Upper lobe of right lung (tissue), 1 donor: ENCODE measurements at regions not wholly inside any gene's neighbourhood (a gene's known extent, or its start where the extent isn't known, plus 50 kb on each side); places are given as distances from the start of the nearest gene placed in this dataset.

Experiments used
- ATAC-seq: fragments of 200-7000 bp; cut with Tn5 transposase; one replicate; pipeline ENCODE4 v1.9.1; 2020; ENCODE audit warnings: mild to moderate bottlenecking, moderate library complexity
- DNase-seq: peaks from one replicate; pipeline ENCODE4 v3.0.0-alpha.2; 2020
- H3K27ac ChIP-seq: fragments of 200-600 bp; one replicate; pipeline ENCODE4 v1.8.0; 2022
- H3K27me3 ChIP-seq: fragments of 200-600 bp; one replicate; pipeline ENCODE4 v1.8.0; 2022; ENCODE audit warnings: mild to moderate bottlenecking
- H3K36me3 ChIP-seq: fragments of 200-600 bp; one replicate; pipeline ENCODE4 v1.8.0; 2022
- H3K4me1 ChIP-seq: fragments of 200-600 bp; one replicate; pipeline ENCODE4 v1.8.0; 2022
- H3K4me3 ChIP-seq: fragments of 200-600 bp; one replicate; pipeline ENCODE4 v1.8.0; 2022; ENCODE audit warnings: mild to moderate bottlenecking
- H3K9me3 ChIP-seq: fragments of 200-600 bp; one replicate; pipeline ENCODE4 v1.8.0; 2022
- intact Hi-C: fragments of 100-400 bp; cut with DNase I; formaldehyde crosslinking; loops from one replicate; pipeline ENCODE4 v1.11.0; 2022
- TF ChIP-seq, protein P1 (sequence below): fragments of 200-600 bp; IDR thresholded peaks from one replicate; pipeline ENCODE4 v1.8.0; 2022; ENCODE audit warnings: antibody characterized with exemption
- donor health status: DM: no; HTN: yes; CAD: no; lungs with severe emphysema.

DNA sequence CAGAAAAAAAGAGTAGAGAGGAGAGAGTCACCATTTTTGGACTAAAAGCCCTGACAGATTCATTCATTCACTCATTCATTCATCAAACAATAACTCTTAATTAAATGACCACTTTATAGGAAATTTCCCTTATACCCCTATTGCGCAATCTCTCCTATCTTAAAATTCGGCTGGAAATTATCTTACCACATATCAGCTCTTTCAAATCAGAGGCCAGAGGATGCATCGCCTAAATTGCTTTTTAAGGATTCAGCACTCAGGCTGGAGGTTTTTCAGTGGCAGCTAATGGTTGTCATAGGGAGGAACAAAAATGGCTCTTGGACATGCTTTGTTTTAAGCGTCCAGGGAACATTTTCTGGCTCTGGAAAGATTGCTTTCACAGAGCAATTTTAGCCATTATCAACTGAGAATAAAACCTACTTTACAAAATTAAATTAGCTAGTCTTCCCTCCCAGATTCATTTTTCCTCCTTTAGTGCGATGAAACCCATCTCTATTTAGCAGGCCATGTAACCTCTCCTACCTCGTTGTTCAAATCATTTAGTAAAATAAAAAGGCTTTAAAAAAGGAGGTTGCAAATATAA, 115.2 kb downstream of the OLFM4 start:
- no peak overlapping the region for H3K4me3 ChIP-seq
- DNase-seq = no peak
- intact Hi-C loops = no loop called here
- TF ChIP-seq, protein P1, sequence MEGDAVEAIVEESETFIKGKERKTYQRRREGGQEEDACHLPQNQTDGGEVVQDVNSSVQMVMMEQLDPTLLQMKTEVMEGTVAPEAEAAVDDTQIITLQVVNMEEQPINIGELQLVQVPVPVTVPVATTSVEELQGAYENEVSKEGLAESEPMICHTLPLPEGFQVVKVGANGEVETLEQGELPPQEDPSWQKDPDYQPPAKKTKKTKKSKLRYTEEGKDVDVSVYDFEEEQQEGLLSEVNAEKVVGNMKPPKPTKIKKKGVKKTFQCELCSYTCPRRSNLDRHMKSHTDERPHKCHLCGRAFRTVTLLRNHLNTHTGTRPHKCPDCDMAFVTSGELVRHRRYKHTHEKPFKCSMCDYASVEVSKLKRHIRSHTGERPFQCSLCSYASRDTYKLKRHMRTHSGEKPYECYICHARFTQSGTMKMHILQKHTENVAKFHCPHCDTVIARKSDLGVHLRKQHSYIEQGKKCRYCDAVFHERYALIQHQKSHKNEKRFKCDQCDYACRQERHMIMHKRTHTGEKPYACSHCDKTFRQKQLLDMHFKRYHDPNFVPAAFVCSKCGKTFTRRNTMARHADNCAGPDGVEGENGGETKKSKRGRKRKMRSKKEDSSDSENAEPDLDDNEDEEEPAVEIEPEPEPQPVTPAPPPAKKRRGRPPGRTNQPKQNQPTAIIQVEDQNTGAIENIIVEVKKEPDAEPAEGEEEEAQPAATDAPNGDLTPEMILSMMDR = no peak
- no peaks in the 10 kb centered on the region for H3K27me3 ChIP-seq
- no peaks in the 10 kb centered on the region for H3K4me1 ChIP-seq
- no peaks in the 10 kb centered on the region for H3K9me3 ChIP-seq
- no peaks in the 10 kb centered on the region for H3K36me3 ChIP-seq
- no peak for ATAC-seq
- H3K27ac ChIP-seq = no peak overlapping the region

DNA sequence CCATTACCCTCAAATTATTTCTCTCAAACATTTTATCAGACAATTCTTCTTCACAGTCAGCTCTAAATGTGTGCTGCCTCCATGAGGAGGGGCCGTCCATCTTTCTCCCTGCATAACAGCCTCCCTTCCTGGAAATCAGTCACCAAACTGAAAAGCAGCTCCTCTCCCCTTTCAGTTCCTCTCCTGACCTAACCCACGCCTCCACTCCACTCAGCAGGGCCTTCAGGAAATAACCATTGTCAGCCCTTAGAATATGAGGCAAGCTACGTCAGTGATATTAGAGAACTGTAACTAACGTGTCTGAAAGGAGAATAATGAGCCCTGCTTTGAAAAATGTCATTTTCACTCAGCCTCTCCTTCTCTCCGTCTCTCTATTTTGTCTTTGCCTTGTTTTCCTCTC, 116.2 kb downstream of the OLFM4 start:
- Histone ChIP-seq H3K4me3 (no peak overlapping the region), H3K9me3 (no peaks in the 10 kb centered on the region), H3K27ac (no peak overlapping the region), H3K4me1 (no peaks in the 10 kb centered on the region), H3K36me3 (no peaks in the 10 kb centered on the region), H3K27me3 (no peaks in the 10 kb centered on the region)
- DNase-seq (no peak), ATAC-seq (peak; percentile 73)
- TF ChIP-seq, protein P1 = no peak
- intact Hi-C loops = no loop called here

DNA sequence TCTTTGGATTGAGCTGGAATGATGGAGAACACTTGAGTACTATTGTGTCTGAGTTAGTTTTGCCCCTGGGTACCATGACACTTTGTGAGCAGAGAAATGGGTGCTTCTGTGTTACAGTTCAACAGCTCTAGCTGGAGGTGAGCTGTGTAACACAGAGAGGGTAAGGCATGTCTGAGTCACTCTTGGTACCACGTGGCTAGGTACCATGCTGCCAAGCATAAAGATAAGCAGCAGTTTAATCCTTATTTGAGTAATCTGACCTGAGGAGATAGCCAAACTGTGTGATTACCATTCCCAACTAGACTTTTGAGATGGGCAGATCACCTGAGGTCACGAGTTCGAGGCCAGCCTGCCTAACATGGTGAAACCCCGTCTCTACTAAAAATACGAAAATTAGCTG, 122.0 kb downstream of the OLFM4 start:
- no peaks in the 10 kb centered on the region for H3K4me1 ChIP-seq
- H3K4me3 ChIP-seq = no peak overlapping the region
- TF ChIP-seq, protein P1 = no peak
- H3K9me3 ChIP-seq = no peaks in the 10 kb centered on the region
- intact Hi-C loops = no loop called here
- DNase-seq = no peak
- peaks cover 13% of the 10 kb centered on the region for H3K27me3 ChIP-seq
- ATAC-seq = no peak
- H3K36me3 ChIP-seq = no peaks in the 10 kb centered on the region
- no peak overlapping the region for H3K27ac ChIP-seq

DNA sequence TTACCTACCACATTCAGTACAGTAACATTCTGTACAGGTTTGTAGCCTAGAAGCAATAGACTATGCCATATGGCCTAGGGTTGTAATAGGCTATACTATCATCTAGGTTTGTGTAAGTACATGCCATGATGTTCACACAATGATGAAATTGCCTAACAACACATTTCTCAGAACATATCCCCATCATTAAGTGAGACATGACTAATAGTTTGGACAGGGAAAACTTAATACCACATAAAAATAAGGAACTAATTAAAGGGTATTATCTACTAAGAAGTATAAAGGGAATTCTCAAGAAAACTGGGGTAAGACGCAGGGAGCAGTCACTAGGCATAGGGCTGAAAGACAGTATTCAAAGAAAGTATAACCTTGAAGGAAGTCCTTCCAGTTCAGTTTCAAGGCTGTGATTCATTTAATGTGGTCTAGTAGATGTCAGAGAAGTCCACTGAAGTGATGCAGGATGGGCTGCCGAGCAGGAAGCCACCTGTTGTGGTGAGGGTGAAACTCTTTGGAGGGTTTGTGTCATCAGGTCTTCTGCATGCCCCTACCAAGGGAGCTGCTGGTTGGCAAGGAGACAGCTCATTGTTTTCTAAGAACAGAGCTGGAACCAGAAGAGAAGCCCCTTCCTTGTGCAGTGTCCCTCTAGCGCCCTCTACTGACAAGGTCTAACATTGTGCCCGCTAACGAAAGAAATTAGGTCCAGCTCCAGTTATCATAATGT, 122.9 kb downstream of the OLFM4 start:
- ATAC-seq (peak; percentile 80), DNase-seq (no peak)
- no peak overlapping the region for H3K27ac ChIP-seq

DNA sequence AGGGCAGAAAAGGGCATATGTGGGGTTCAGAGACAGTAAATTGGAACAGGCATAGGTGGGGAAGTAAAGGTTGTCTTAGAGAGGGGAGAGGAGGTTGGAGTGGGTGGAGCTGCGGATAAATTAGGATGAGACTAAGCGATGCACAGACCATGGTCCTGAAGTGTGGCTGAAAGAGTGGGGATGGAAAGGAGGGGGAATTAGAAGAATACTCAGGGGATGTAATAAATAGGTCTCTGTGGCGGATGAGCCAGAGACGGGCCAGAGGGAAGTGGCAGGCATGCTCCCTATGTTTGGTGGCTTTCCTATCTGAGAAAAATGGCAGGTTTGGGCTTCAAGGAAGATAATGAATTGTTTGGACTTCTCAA, 123.4 kb downstream of the OLFM4 start:
- intact Hi-C loops = no loop called here
- Histone ChIP-seq H3K27me3 (peaks cover 13% of the 10 kb centered on the region), H3K4me1 (no peaks in the 10 kb centered on the region), H3K36me3 (no peaks in the 10 kb centered on the region), H3K4me3 (no peak overlapping the region), H3K9me3 (no peaks in the 10 kb centered on the region), H3K27ac (no peak overlapping the region)
- DNase-seq (no peak), ATAC-seq (no peak)
- TF ChIP-seq, protein P1 = no peak

More for the DNA sequence above, 122.9 kb downstream of the OLFM4 start:
- Histone ChIP-seq H3K27me3 (peaks cover 13% of the 10 kb centered on the region), H3K36me3 (no peaks in the 10 kb centered on the region), H3K4me3 (no peak overlapping the region), H3K9me3 (no peaks in the 10 kb centered on the region), H3K4me1 (no peaks in the 10 kb centered on the region)
- TF ChIP-seq, protein P1 = peak; percentile 63
- intact Hi-C loops = no loop called here
